Stimulated activated CD4-positive, alpha-beta T cell treated with anti-CD3 and anti-CD28 coated beads, Interleukin-4, amount 100 ng/mL, for 24 hours (primary cell): ENCODE measurements at regions not wholly inside any gene's neighbourhood (a gene's known extent, or its start where the extent isn't known, plus 50 kb on each side); places are given as distances from the start of the nearest gene placed in this dataset.
A peak's percentile ranks its signal among the peaks of the same experiment; 100 is the strongest.

Experiments used
- DNase-seq: peaks from one replicate; pipeline ENCODE4 v3.0.0-alpha.2; 2020

GRCh38 chr22:22422629-22423112 is 85.9 kb downstream of the ZNF280B start:
- peak; percentile 70 for DNase-seq

GRCh38 chr22:22423681-22424080 is 84.9 kb downstream of the ZNF280B start:
- DNase-seq = no peak

- no peak for DNase-seq
Measured at GRCh38 chr22:22424210-22424800, 84.2 kb downstream of the ZNF280B start.

- DNase-seq = no peak
Measured at GRCh38 chr22:22424956-22425355, 83.6 kb downstream of the ZNF280B start.

GRCh38 chr22:22425356-22425755 is 83.2 kb downstream of the ZNF280B start:
- no peak for DNase-seq

- DNase-seq = no peak
Measured at GRCh38 chr22:22425783-22426624, 82.5 kb downstream of the ZNF280B start.

- DNase-seq = no peak
Measured at GRCh38 chr22:22427542-22428065, 80.9 kb downstream of the ZNF280B start.

- no peak for DNase-seq
Measured at GRCh38 chr22:22428222-22429098, 80.1 kb downstream of the ZNF280B start.

- DNase-seq = no peak
Measured at GRCh38 chr22:22429369-22430108, 79.0 kb downstream of the ZNF280B start.

- no peak for DNase-seq
Measured at GRCh38 chr22:22430111-22430820, 78.3 kb downstream of the ZNF280B start.

- DNase-seq = peak; percentile 68
Measured at GRCh38 chr22:22431271-22432220, 77.0 kb downstream of the ZNF280B start.

GRCh38 chr22:22432479-22432878 is 76.1 kb downstream of the ZNF280B start:
- DNase-seq = no peak

GRCh38 chr22:22432937-22433336 is 75.6 kb downstream of the ZNF280B start:
- DNase-seq = no peak

GRCh38 chr22:22433770-22434169 is 74.8 kb downstream of the ZNF280B start:
- DNase-seq = no peak
